Breast epithelium (tissue), 4 donors: ENCODE measurements at regions not wholly inside any gene's neighbourhood (a gene's known extent, or its start where the extent isn't known, plus 50 kb on each side); places are given as distances from the start of the nearest gene placed in this dataset.

Experiments used
- DNase-seq, 2 donors: peaks; one replicate each; pipeline ENCODE4 v3.0.0-alpha.2; 2019; ENCODE audit warnings: low spot score in 2 of 2
- H3K27ac ChIP-seq, 2 donors: fragments of 200-600 bp; sonication (generic) in 1 of 2; one replicate each; pipeline ENCODE4 v1.5.1; 2016 to 2019; ENCODE audit warnings: mild to moderate bottlenecking in 1 of 2
- H3K27me3 ChIP-seq, 2 donors: fragments of 200-600 bp; sonication (generic) in 1 of 2; one replicate each; pipeline versions ENCODE4 v1.5.1 to v1.6.0; 2017 to 2019; ENCODE audit warnings: control low read depth in 1 of 2, mild to moderate bottlenecking in 1 of 2
- H3K36me3 ChIP-seq: fragments of 200-600 bp; one replicate; pipeline ENCODE4 v1.5.1; 2019
- H3K4me1 ChIP-seq, 2 donors: fragments of 200-600 bp; sonication (generic); one replicate each; pipeline ENCODE4 v1.5.1; 2016 to 2019; ENCODE audit warnings: control low read depth in 1 of 2
- H3K4me3 ChIP-seq, 3 donors: fragments of 200-600 bp; sonication (generic); 1 replicate in 2 of 3; 2 replicates in 1 of 3; pipeline ENCODE4 v1.5.1; 2016 to 2019; ENCODE audit warnings: mild to moderate bottlenecking in 3 of 3, moderate library complexity in 2 of 3
- H3K9me3 ChIP-seq, 2 donors: fragments of 200-600 bp; sonication (generic) in 1 of 2; one replicate each; pipeline ENCODE4 v1.5.1; 2016 to 2019; ENCODE audit warnings: control low read depth in 1 of 2
- POLR2A ChIP-seq: fragments of 450-650 bp; IDR thresholded peaks from one replicate; pipeline ENCODE4 v1.6.1; 2016; ENCODE audit warnings: antibody characterized with exemption, mild to moderate bottlenecking, moderate library complexity
- POLR2AphosphoS5 ChIP-seq, 3 donors: sonication (generic); formaldehyde crosslinking; IDR thresholded peaks; one replicate each; pipeline ENCODE4 v1.6.1; 2017; ENCODE audit warnings: antibody characterized with exemption in 3 of 3
- intact Hi-C: fragments of 100-400 bp; cut with DNase I; formaldehyde crosslinking; loops from one replicate; pipeline ENCODE4 v1.15.1; 2023; ENCODE audit warnings: low total_unique reads
- TF ChIP-seq, protein P1 (sequence below), 3 donors: fragments of 450-650 bp; IDR thresholded peaks; one replicate each; pipeline ENCODE4 v1.5.1; 2016 to 2017; ENCODE audit warnings: antibody characterized with exemption in 3 of 3, mild to moderate bottlenecking in 3 of 3, moderate library complexity in 3 of 3

DNA sequence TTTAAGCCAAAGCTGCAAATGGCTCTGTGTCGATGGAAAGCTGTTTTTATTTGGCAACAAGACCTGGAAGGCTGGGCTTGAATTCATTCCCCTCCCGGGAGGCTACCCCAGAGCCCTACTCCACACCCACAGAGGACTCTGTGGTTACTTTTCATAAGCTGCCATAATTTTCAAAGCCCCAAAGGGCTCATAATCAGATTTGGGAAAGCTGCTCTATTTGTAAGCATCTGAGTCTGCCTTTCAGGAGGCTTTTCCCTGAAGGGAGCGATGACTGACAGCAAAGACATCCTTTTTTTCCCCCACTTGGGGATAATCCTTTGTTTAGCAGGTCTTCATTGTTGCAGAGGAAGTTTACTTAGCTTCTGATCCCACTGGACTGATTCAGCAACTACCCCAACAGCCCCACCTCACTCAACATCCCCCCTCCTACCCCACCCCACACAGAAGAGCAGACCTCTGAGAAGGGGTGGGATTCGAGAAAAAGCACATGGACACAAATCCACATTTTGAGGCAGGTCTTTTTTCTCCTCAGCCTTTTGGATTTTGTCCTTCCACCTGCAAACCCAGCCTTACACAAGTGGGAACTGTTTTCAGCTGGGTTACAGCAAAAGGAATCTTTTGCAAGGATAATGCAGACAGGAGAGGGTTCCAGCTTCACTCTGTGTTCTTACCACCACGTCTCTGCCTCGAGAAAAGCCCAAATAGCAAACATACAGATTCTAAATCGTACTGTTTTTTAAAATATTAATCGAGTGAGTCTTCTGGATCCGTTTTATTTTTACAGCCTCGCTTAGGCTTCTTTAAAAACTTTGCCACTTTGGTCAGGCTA, 244.4 kb upstream of the TUT7 start:
- intact Hi-C loops, result no loop called here
- Histone ChIP-seq H3K9me3 (no peaks in the 10 kb centered on the region), H3K4me3 (no peak overlapping the region), H3K4me1 (peaks cover 0 to 7% of the 10 kb centered on the region in 2 donors), H3K36me3 (no peaks in the 10 kb centered on the region), H3K27me3 (no peaks in the 10 kb centered on the region), H3K27ac (peak overlapping the region in 1 of 2 donors; percentile 40)
- no peak for TF ChIP-seq POLR2A
- no peak for TF ChIP-seq POLR2AphosphoS5 (IDR thresholded peaks at IDR 0.05)
- DNase-seq, result no peak

DNA sequence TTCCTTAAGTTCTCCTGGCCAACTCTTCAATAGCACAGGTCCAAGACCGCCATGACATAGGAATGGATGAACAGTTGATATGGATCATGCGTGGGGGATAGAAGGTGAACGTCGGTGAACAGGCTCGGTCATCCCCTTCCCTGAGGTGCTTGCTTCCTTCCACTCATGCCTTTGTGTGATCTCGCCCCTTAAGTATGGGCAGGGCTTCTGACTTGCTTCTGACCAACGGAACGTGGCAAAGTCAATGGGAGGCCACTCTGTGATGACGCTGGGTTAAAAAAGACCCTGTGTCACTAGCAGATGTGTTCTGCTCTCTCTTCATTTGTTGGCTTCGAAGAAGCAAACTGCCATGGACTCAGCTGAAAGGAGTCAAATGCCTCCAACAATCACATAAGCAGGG, 240.5 kb upstream of the TUT7 start:
- no peaks in the 10 kb centered on the region for H3K27me3 ChIP-seq
- intact Hi-C loops, result no loop called here
- peaks cover 0 to under 1% of the 10 kb centered on the region in 2 donors for H3K4me1 ChIP-seq
- H3K36me3 ChIP-seq, result no peaks in the 10 kb centered on the region
- no peak overlapping the region for H3K27ac ChIP-seq
- no peaks in the 10 kb centered on the region for H3K9me3 ChIP-seq
- no peak overlapping the region for H3K4me3 ChIP-seq
- DNase-seq, result no peak
- TF ChIP-seq, protein P1, sequence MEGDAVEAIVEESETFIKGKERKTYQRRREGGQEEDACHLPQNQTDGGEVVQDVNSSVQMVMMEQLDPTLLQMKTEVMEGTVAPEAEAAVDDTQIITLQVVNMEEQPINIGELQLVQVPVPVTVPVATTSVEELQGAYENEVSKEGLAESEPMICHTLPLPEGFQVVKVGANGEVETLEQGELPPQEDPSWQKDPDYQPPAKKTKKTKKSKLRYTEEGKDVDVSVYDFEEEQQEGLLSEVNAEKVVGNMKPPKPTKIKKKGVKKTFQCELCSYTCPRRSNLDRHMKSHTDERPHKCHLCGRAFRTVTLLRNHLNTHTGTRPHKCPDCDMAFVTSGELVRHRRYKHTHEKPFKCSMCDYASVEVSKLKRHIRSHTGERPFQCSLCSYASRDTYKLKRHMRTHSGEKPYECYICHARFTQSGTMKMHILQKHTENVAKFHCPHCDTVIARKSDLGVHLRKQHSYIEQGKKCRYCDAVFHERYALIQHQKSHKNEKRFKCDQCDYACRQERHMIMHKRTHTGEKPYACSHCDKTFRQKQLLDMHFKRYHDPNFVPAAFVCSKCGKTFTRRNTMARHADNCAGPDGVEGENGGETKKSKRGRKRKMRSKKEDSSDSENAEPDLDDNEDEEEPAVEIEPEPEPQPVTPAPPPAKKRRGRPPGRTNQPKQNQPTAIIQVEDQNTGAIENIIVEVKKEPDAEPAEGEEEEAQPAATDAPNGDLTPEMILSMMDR (IDR thresholded peaks at IDR 0.05), result no peak
- TF ChIP-seq POLR2AphosphoS5 (IDR thresholded peaks at IDR 0.05), result no peak
- TF ChIP-seq POLR2A, result no peak

DNA sequence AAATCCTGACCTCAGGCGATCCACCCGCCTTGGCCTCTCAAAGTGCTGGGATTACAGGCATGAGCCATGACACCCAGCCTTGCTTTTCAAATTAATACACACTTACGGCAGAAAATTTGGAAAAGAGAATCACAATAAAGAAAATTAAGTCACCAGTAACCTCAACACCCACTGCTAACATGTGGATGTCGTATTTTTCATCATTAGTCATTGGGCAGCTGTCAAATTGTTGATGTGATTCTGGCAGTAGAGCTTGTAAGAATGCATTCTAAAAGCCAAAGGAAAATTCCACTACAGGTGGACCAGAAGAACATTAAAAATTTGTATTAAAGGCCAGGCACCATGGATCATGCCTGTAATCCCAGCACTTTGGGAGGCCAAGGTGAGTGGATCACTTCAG, 237.3 kb upstream of the TUT7 start:
- Histone ChIP-seq H3K9me3 (no peaks in the 10 kb centered on the region), H3K27ac (no peak overlapping the region), H3K4me1 (no peaks in the 10 kb centered on the region), H3K4me3 (no peak overlapping the region), H3K36me3 (no peaks in the 10 kb centered on the region), H3K27me3 (no peaks in the 10 kb centered on the region)
- intact Hi-C loops, result no loop called here
- no peak for DNase-seq
- TF ChIP-seq POLR2A (no peak), POLR2AphosphoS5 (IDR thresholded peaks at IDR 0.05) (no peak)
- TF ChIP-seq, protein P1 (IDR thresholded peaks at IDR 0.05), result no peak

GRCh38 chr9:86589730-86590129, 235.5 kb upstream of the TUT7 start:
- TF ChIP-seq, protein P1 (IDR thresholded peaks at IDR 0.05), result no peak
- TF ChIP-seq POLR2AphosphoS5 (IDR thresholded peaks at IDR 0.05), result no peak
- no peak for TF ChIP-seq POLR2A

GRCh38 chr9:86589273-86589672, 235.1 kb upstream of the TUT7 start:
- intact Hi-C loops, result no loop called here
- H3K4me3 ChIP-seq, result no peak overlapping the region
- H3K27me3 ChIP-seq, result no peaks in the 10 kb centered on the region

More at GRCh38 chr9:86589730-86590129, 235.5 kb upstream of the TUT7 start:
- Histone ChIP-seq H3K4me1 (no peaks in the 10 kb centered on the region), H3K36me3 (no peaks in the 10 kb centered on the region), H3K27ac (no peak overlapping the region), H3K27me3 (no peaks in the 10 kb centered on the region), H3K9me3 (no peaks in the 10 kb centered on the region), H3K4me3 (no peak overlapping the region)
- intact Hi-C loops, result no loop called here
- DNase-seq, result no peak

More at GRCh38 chr9:86589273-86589672, 235.1 kb upstream of the TUT7 start:
- Histone ChIP-seq H3K36me3 (no peaks in the 10 kb centered on the region), H3K9me3 (no peaks in the 10 kb centered on the region), H3K4me1 (no peaks in the 10 kb centered on the region), H3K27ac (no peak overlapping the region)
- DNase-seq, result no peak
- TF ChIP-seq, protein P1 (IDR thresholded peaks at IDR 0.05), result no peak
- no peak for TF ChIP-seq POLR2A
- no peak for TF ChIP-seq POLR2AphosphoS5 (IDR thresholded peaks at IDR 0.05)
